ACC112 (cell line): ENCODE measurements at regions not wholly inside any gene's neighbourhood (a gene's known extent, or its start where the extent isn't known, plus 50 kb on each side); places are given as distances from the start of the nearest gene placed in this dataset.
"Not testable (repeated sequence)": the region's sequence is repeated elsewhere in the genome, so short reads cannot be mapped to it uniquely, and the experiment has no call there.

ENCODE experiments used
- H2AFZ ChIP-seq: fragments of 200-600 bp; sonication (generic); one replicate; pipeline ENCODE4 v1.6.0; 2017; ENCODE audit warnings: antibody characterized with exemption, low read length; ENCODE audit not compliant: unreplicated experiment
- H3K27ac ChIP-seq: fragments of 200-600 bp; sonication (generic); 2 replicates; pipeline ENCODE4 v1.5.1; 2014; ENCODE audit warnings: low read depth, mild to moderate bottlenecking, antibody characterized with exemption, low read length, moderate library complexity
- H3K27me3 ChIP-seq: fragments of 200-600 bp; sonication (generic); 2 replicates; pipeline ENCODE4 v1.6.1; 2014; ENCODE audit warnings: mild to moderate bottlenecking, antibody characterized with exemption, low read length, moderate library complexity, mixed read lengths; ENCODE audit not compliant: insufficient read depth
- H3K36me3 ChIP-seq: fragments of 200-600 bp; sonication (generic); 2 replicates; pipeline ENCODE4 v1.6.1; 2016; ENCODE audit warnings: mild to moderate bottlenecking, antibody characterized with exemption, low read length, moderate library complexity, mixed read lengths; ENCODE audit not compliant: insufficient read depth
- H3K4me1 ChIP-seq: fragments of 200-600 bp; sonication (generic); one replicate; pipeline ENCODE4 v1.6.1; 2016; ENCODE audit warnings: low read length, mixed read lengths; ENCODE audit not compliant: insufficient read depth, unreplicated experiment, control insufficient read depth
- H3K4me3 ChIP-seq: fragments of 200-600 bp; sonication (generic); 2 replicates; pipeline ENCODE4 v1.5.1; 2014; ENCODE audit warnings: mild to moderate bottlenecking, low read depth, low read length
- H3K79me2 ChIP-seq: fragments of 200-600 bp; sonication (generic); one replicate; pipeline ENCODE4 v1.6.0; 2016; ENCODE audit warnings: low read length; ENCODE audit not compliant: control insufficient read depth, unreplicated experiment, insufficient read depth

GRCh38 chr6:169092375-169092774 lies 161.3 kb downstream of the THBS2 start:
- Histone ChIP-seq H2AFZ (no peak overlapping the region), H3K4me3 (no peak overlapping the region), H3K79me2 (no peaks in the 10 kb centered on the region), H3K27me3 (no peaks in the 10 kb centered on the region), H3K36me3 (no peaks in the 10 kb centered on the region), H3K27ac (no peak overlapping the region), H3K4me1 (peaks cover 12% of the 10 kb centered on the region)

- H3K4me3 ChIP-seq, H3K27ac ChIP-seq, H2AFZ ChIP-seq, H3K4me1 ChIP-seq, H3K79me2 ChIP-seq, H3K27me3 ChIP-seq, H3K36me3 ChIP-seq: not testable (repeated sequence)
Observed at GRCh38 chr6:169090514-169091127, 163.0 kb downstream of the THBS2 start.

- Histone ChIP-seq H3K79me2 (no peaks in the 10 kb centered on the region), H3K4me3 (no peak overlapping the region), H3K36me3 (no peaks in the 10 kb centered on the region), H3K27me3 (no peaks in the 10 kb centered on the region), H3K27ac (no peak overlapping the region), H2AFZ (no peak overlapping the region), H3K4me1 (no peaks in the 10 kb centered on the region)
Observed at GRCh38 chr6:169088762-169089161, 164.9 kb downstream of the THBS2 start.

GRCh38 chr6:169087443-169088041 lies 166.1 kb downstream of the THBS2 start:
- no peaks in the 10 kb centered on the region for H3K79me2 ChIP-seq
- H3K36me3 ChIP-seq, result no peaks in the 10 kb centered on the region
- H3K27me3 ChIP-seq, result no peaks in the 10 kb centered on the region
- H3K27ac ChIP-seq, result no peak overlapping the region
- no peak overlapping the region for H3K4me3 ChIP-seq
- no peak overlapping the region for H2AFZ ChIP-seq
- no peaks in the 10 kb centered on the region for H3K4me1 ChIP-seq

GRCh38 chr6:169086616-169087015 lies 167.0 kb downstream of the THBS2 start:
- not testable (repeated sequence) for H3K27me3 ChIP-seq, H3K36me3 ChIP-seq

GRCh38 chr6:169086020-169086419 lies 167.6 kb downstream of the THBS2 start:
- H3K4me1 ChIP-seq, result no peaks in the 10 kb centered on the region
- H3K36me3 ChIP-seq, result no peaks in the 10 kb centered on the region
- no peaks in the 10 kb centered on the region for H3K27me3 ChIP-seq
- no peak overlapping the region for H3K4me3 ChIP-seq
- H2AFZ ChIP-seq, result no peak overlapping the region
- H3K27ac ChIP-seq, result no peak overlapping the region
- H3K79me2 ChIP-seq, result no peaks in the 10 kb centered on the region

More at GRCh38 chr6:169086616-169087015, 167.0 kb downstream of the THBS2 start:
- H3K4me1 ChIP-seq, H3K27ac ChIP-seq, H3K4me3 ChIP-seq, H2AFZ ChIP-seq, H3K79me2 ChIP-seq: not testable (repeated sequence)

GRCh38 chr6:169085466-169085865 lies 168.2 kb downstream of the THBS2 start:
- Histone ChIP-seq H3K36me3 (no peaks in the 10 kb centered on the region), H3K79me2 (no peaks in the 10 kb centered on the region), H3K4me1 (no peaks in the 10 kb centered on the region), H3K4me3 (no peak overlapping the region), H3K27me3 (no peaks in the 10 kb centered on the region), H2AFZ (no peak overlapping the region), H3K27ac (no peak overlapping the region)

GRCh38 chr6:169084557-169084956 lies 169.1 kb downstream of the THBS2 start:
- not testable (repeated sequence) for H3K4me3 ChIP-seq, H3K27ac ChIP-seq, H2AFZ ChIP-seq, H3K36me3 ChIP-seq, H3K79me2 ChIP-seq, H3K4me1 ChIP-seq, H3K27me3 ChIP-seq

GRCh38 chr6:169084067-169084466 lies 169.6 kb downstream of the THBS2 start:
- Histone ChIP-seq H3K27ac (no peak overlapping the region), H3K4me1 (no peaks in the 10 kb centered on the region), H3K4me3 (no peak overlapping the region), H3K36me3 (no peaks in the 10 kb centered on the region), H3K79me2 (no peaks in the 10 kb centered on the region), H3K27me3 (no peaks in the 10 kb centered on the region), H2AFZ (no peak overlapping the region)

GRCh38 chr6:169083508-169083874 lies 170.2 kb downstream of the THBS2 start:
- Histone ChIP-seq H3K4me1 (no peaks in the 10 kb centered on the region), H3K36me3 (no peaks in the 10 kb centered on the region), H2AFZ (no peak overlapping the region), H3K4me3 (no peak overlapping the region), H3K27me3 (no peaks in the 10 kb centered on the region), H3K79me2 (no peaks in the 10 kb centered on the region), H3K27ac (no peak overlapping the region)

GRCh38 chr6:169082817-169083507 lies 170.7 kb downstream of the THBS2 start:
- Histone ChIP-seq H2AFZ (no peak overlapping the region), H3K4me3 (no peak overlapping the region), H3K27me3 (no peaks in the 10 kb centered on the region), H3K4me1 (no peaks in the 10 kb centered on the region), H3K27ac (no peak overlapping the region), H3K79me2 (no peaks in the 10 kb centered on the region), H3K36me3 (no peaks in the 10 kb centered on the region)
